ENCODE measurements at regions not wholly inside any gene's neighbourhood (a gene's known extent, or its start where the extent isn't known, plus 50 kb on each side); places are given as distances from the start of the nearest gene placed in this dataset.

- ChIA-PET CTCF (no interaction called here), POLR2A (no interaction called here)
- no peaks in the 10 kb centered on the region for H3K27me3 ChIP-seq (ENCODE audit: control insufficient read depth in 2 of 2, insufficient read depth in 2 of 2, low read length in 2 of 2)
- DNase-seq, result no peak
- peaks cover 0 to 17% (median 0%) of the 10 kb centered on the region in 11 donors for H3K9me3 Mint-ChIP-seq
- H3K4me1 ChIP-seq (ENCODE audit: control insufficient read depth in 2 of 2, insufficient read depth in 2 of 2, low read length in 2 of 2), result no peaks in the 10 kb centered on the region
- intact Hi-C loops (cut with micrococcal nuclease), result no loop called here
- H3K36me3 ChIP-seq (ENCODE audit: control insufficient read depth in 2 of 3, insufficient read depth in 3 of 3, low read length in 3 of 3), result no peaks in the 10 kb centered on the region
- no peak overlapping the region for H3K4me3 Mint-ChIP-seq
- H3K27me3 Mint-ChIP-seq, result peaks cover 0 to 5% (median 0%) of the 10 kb centered on the region in 5 donors
- no peak for ATAC-seq
- no peaks in the 10 kb centered on the region for H3K4me1 Mint-ChIP-seq
- H3K4me3 ChIP-seq (ENCODE audit: low read length), result no peak overlapping the region
- H3K27ac Mint-ChIP-seq, result no peak overlapping the region
- no peak overlapping the region for H3K27ac ChIP-seq (ENCODE audit: low read depth, low read length)
- no peaks in the 10 kb centered on the region for H3K36me3 Mint-ChIP-seq
- H3K9me3 ChIP-seq (ENCODE audit: control insufficient read depth in 2 of 3, low read length in 3 of 3), result no peaks in the 10 kb centered on the region
These were observed 568.8 kb downstream of the TLR4 start for GRCh38 chr9:118273048-118273447.

- Mint-ChIP-seq H3K36me3 (no peaks in the 10 kb centered on the region), H3K27me3 (peaks cover 0 to 5% (median 0%) of the 10 kb centered on the region in 5 donors), H3K4me3 (no peak overlapping the region), H3K27ac (no peak overlapping the region), H3K4me1 (no peaks in the 10 kb centered on the region), H3K9me3 (peaks cover 0 to 6% (median under 1%) of the 10 kb centered on the region in 11 donors)
- ATAC-seq, result no peak
- Histone ChIP-seq H3K4me3 (ENCODE audit: low read length) (no peak overlapping the region), H3K9me3 (ENCODE audit: control insufficient read depth in 2 of 3, low read length in 3 of 3) (no peaks in the 10 kb centered on the region), H3K27me3 (ENCODE audit: control insufficient read depth in 2 of 2, insufficient read depth in 2 of 2, low read length in 2 of 2) (no peaks in the 10 kb centered on the region), H3K27ac (ENCODE audit: low read depth, low read length) (no peak overlapping the region), H3K36me3 (ENCODE audit: control insufficient read depth in 2 of 3, insufficient read depth in 3 of 3, low read length in 3 of 3) (no peaks in the 10 kb centered on the region), H3K4me1 (ENCODE audit: control insufficient read depth in 2 of 2, insufficient read depth in 2 of 2, low read length in 2 of 2) (no peaks in the 10 kb centered on the region)
- DNase-seq, result no peak
- CTCF ChIA-PET, result no interaction called here
- intact Hi-C loops (cut with micrococcal nuclease), result no loop called here
- POLR2A ChIA-PET, result no interaction called here
These were observed 572.6 kb downstream of the TLR4 start for GRCh38 chr9:118276784-118277183.

DNA sequence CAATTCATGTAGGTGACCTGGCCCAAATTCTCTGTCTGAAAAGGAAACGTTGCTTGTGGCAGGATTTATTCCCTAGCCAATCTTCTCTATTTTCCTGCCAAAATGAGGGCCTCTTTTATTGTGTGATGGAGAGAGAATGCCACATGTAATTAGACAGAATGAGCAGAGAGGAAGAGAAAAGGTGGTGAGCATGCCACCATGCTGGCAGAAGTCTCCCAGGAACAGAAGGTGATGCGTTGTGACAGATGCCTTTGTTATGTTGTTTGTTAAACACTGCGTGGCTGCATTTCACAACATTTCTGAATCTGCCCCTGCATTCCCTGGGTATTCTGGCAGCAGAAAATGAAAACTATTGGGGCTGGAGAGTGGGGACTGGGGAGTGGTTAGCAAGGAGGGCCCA, 577.6 kb downstream of the TLR4 start:
- no peak overlapping the region for H3K4me3 Mint-ChIP-seq
- Histone ChIP-seq H3K4me1 (ENCODE audit: control insufficient read depth in 2 of 2, insufficient read depth in 2 of 2, low read length in 2 of 2) (no peaks in the 10 kb centered on the region), H3K9me3 (ENCODE audit: control insufficient read depth in 2 of 3, low read length in 3 of 3) (no peaks in the 10 kb centered on the region), H3K27ac (ENCODE audit: low read depth, low read length) (no peak overlapping the region), H3K4me3 (ENCODE audit: low read length) (no peak overlapping the region), H3K36me3 (ENCODE audit: control insufficient read depth in 2 of 3, insufficient read depth in 3 of 3, low read length in 3 of 3) (no peaks in the 10 kb centered on the region), H3K27me3 (ENCODE audit: control insufficient read depth in 2 of 2, insufficient read depth in 2 of 2, low read length in 2 of 2) (no peaks in the 10 kb centered on the region)
- no peak overlapping the region for H3K27ac Mint-ChIP-seq
- peaks cover 0 to 6% (median 0%) of the 10 kb centered on the region in 5 donors for H3K27me3 Mint-ChIP-seq
- intact Hi-C loops (cut with micrococcal nuclease), result no loop called here
- ChIA-PET POLR2A (no interaction called here), CTCF (no interaction called here)
- no peaks in the 10 kb centered on the region for H3K36me3 Mint-ChIP-seq
- no peak for ATAC-seq
- H3K9me3 Mint-ChIP-seq, result peaks cover 0 to 18% (median 0%) of the 10 kb centered on the region in 11 donors
- DNase-seq, result no peak
- H3K4me1 Mint-ChIP-seq, result no peaks in the 10 kb centered on the region

GRCh38 chr9:118283488-118283887, 579.3 kb downstream of the TLR4 start:
- intact Hi-C loops (cut with micrococcal nuclease), result no loop called here
- no peak overlapping the region for H3K4me3 Mint-ChIP-seq
- H3K4me1 ChIP-seq (ENCODE audit: control insufficient read depth in 2 of 2, insufficient read depth in 2 of 2, low read length in 2 of 2), result no peaks in the 10 kb centered on the region
- H3K27ac Mint-ChIP-seq, result no peak overlapping the region
- H3K36me3 ChIP-seq (ENCODE audit: control insufficient read depth in 2 of 3, insufficient read depth in 3 of 3, low read length in 3 of 3), result no peaks in the 10 kb centered on the region
- no peak for DNase-seq
- peaks cover 0 to 12% (median 0%) of the 10 kb centered on the region in 11 donors for H3K9me3 Mint-ChIP-seq
- H3K27ac ChIP-seq (ENCODE audit: low read depth, low read length), result no peak overlapping the region
- H3K27me3 ChIP-seq (ENCODE audit: control insufficient read depth in 2 of 2, insufficient read depth in 2 of 2, low read length in 2 of 2), result no peaks in the 10 kb centered on the region
- no peak for ATAC-seq
- ChIA-PET CTCF (no interaction called here), POLR2A (no interaction called here)
- no peaks in the 10 kb centered on the region for H3K36me3 Mint-ChIP-seq
- H3K27me3 Mint-ChIP-seq, result peaks cover 0 to 6% (median 0%) of the 10 kb centered on the region in 5 donors
- no peaks in the 10 kb centered on the region for H3K9me3 ChIP-seq (ENCODE audit: control insufficient read depth in 2 of 3, low read length in 3 of 3)
- H3K4me3 ChIP-seq (ENCODE audit: low read length), result no peak overlapping the region
- no peaks in the 10 kb centered on the region for H3K4me1 Mint-ChIP-seq

DNA sequence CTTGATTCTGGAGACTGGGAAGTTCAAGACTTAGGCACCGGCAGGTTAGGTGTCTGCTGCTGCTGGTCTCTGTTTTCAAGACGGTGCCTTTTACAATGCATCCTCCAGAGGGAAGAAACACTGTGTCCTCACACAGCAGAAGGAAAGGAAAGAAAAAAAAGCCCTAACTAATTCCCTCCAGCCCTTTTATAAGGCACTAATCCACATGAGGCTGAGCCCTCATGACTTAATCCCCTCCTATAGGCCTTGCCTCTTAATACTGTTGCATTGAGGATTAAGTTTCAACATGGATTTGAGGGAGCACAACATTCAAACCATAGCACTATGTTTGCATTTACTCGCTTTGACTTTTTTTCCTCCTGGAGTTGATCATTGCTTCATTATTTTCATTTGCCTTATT, 585.9 kb downstream of the TLR4 start:
- no peak for ATAC-seq
- H3K36me3 ChIP-seq (ENCODE audit: control insufficient read depth in 2 of 3, insufficient read depth in 3 of 3, low read length in 3 of 3), result no peaks in the 10 kb centered on the region
- intact Hi-C loops (cut with micrococcal nuclease), result no loop called here
- Mint-ChIP-seq H3K4me1 (no peaks in the 10 kb centered on the region), H3K27me3 (no peaks in the 10 kb centered on the region), H3K36me3 (peaks cover 0 to 4% (median 0%) of the 10 kb centered on the region in 5 donors), H3K9me3 (peaks cover 0 to 11% (median 5%) of the 10 kb centered on the region in 11 donors), H3K27ac (no peak overlapping the region), H3K4me3 (no peak overlapping the region)
- ChIA-PET POLR2A (interaction anchor here (0.7 kb wide), 1 partner anchor 146 kb away, joined by 3 read pairs; no protein-coding TSS in a partner anchor), CTCF (no interaction called here)
- DNase-seq, result no peak
- H3K27me3 ChIP-seq (ENCODE audit: control insufficient read depth in 2 of 2, insufficient read depth in 2 of 2, low read length in 2 of 2), result no peaks in the 10 kb centered on the region
- no peaks in the 10 kb centered on the region for H3K9me3 ChIP-seq (ENCODE audit: control insufficient read depth in 2 of 3, low read length in 3 of 3)
- no peaks in the 10 kb centered on the region for H3K4me1 ChIP-seq (ENCODE audit: control insufficient read depth in 2 of 2, insufficient read depth in 2 of 2, low read length in 2 of 2)
- no peak overlapping the region for H3K27ac ChIP-seq (ENCODE audit: low read depth, low read length)
- no peak overlapping the region for H3K4me3 ChIP-seq (ENCODE audit: low read length)

- Histone ChIP-seq H3K4me1 (ENCODE audit: control insufficient read depth in 2 of 2, insufficient read depth in 2 of 2, low read length in 2 of 2) (no peaks in the 10 kb centered on the region), H3K9me3 (ENCODE audit: control insufficient read depth in 2 of 3, low read length in 3 of 3) (no peaks in the 10 kb centered on the region), H3K4me3 (ENCODE audit: low read length) (no peak overlapping the region), H3K36me3 (ENCODE audit: control insufficient read depth in 2 of 3, insufficient read depth in 3 of 3, low read length in 3 of 3) (no peaks in the 10 kb centered on the region), H3K27me3 (ENCODE audit: control insufficient read depth in 2 of 2, insufficient read depth in 2 of 2, low read length in 2 of 2) (no peaks in the 10 kb centered on the region), H3K27ac (ENCODE audit: low read depth, low read length) (no peak overlapping the region)
- Mint-ChIP-seq H3K4me1 (no peaks in the 10 kb centered on the region), H3K9me3 (peaks cover 1 to 11% (median 5%) of the 10 kb centered on the region in 11 donors), H3K27me3 (no peaks in the 10 kb centered on the region), H3K27ac (no peak overlapping the region), H3K36me3 (peaks cover 0 to 4% (median 0%) of the 10 kb centered on the region in 5 donors), H3K4me3 (no peak overlapping the region)
- CTCF ChIA-PET, result no interaction called here
- no peak for DNase-seq
- POLR2A ChIA-PET, result no interaction called here
- intact Hi-C loops (cut with micrococcal nuclease), result no loop called here
- ATAC-seq, result no peak
These were observed 591.2 kb downstream of the TLR4 start for GRCh38 chr9:118295413-118295812.

- peaks cover 0 to 9% (median 5%) of the 10 kb centered on the region in 5 donors for H3K27me3 Mint-ChIP-seq
- Histone ChIP-seq H3K36me3 (ENCODE audit: control insufficient read depth in 2 of 3, insufficient read depth in 3 of 3, low read length in 3 of 3) (no peaks in the 10 kb centered on the region), H3K4me3 (ENCODE audit: low read length) (no peak overlapping the region), H3K9me3 (ENCODE audit: control insufficient read depth in 2 of 3, low read length in 3 of 3) (no peaks in the 10 kb centered on the region), H3K4me1 (ENCODE audit: control insufficient read depth in 2 of 2, insufficient read depth in 2 of 2, low read length in 2 of 2) (no peaks in the 10 kb centered on the region), H3K27me3 (ENCODE audit: control insufficient read depth in 2 of 2, insufficient read depth in 2 of 2, low read length in 2 of 2) (no peaks in the 10 kb centered on the region), H3K27ac (ENCODE audit: low read depth, low read length) (no peak overlapping the region)
- H3K27ac Mint-ChIP-seq, result no peak overlapping the region
- H3K4me1 Mint-ChIP-seq, result no peaks in the 10 kb centered on the region
- no peak for ATAC-seq
- DNase-seq, result no peak
- no peaks in the 10 kb centered on the region for H3K36me3 Mint-ChIP-seq
- POLR2A ChIA-PET, result no interaction called here
- H3K9me3 Mint-ChIP-seq, result peaks cover 0 to 13% (median 3%) of the 10 kb centered on the region in 11 donors
- CTCF ChIA-PET, result no interaction called here
- intact Hi-C loops (cut with micrococcal nuclease), result no loop called here
- no peak overlapping the region for H3K4me3 Mint-ChIP-seq
These were observed 598.5 kb downstream of the TLR4 start for GRCh38 chr9:118302721-118303120.

Measured in naive thymus-derived CD4-positive, alpha-beta T cell (primary cell).